ENCODE measurements at regions not wholly inside any gene's neighbourhood (a gene's known extent, or its start where the extent isn't known, plus 50 kb on each side); places are given as distances from the start of the nearest gene placed in this dataset.
"Not testable (repeated sequence)": the region's sequence is repeated elsewhere in the genome, so short reads cannot be mapped to it uniquely, and the experiment has no call there.

DNA sequence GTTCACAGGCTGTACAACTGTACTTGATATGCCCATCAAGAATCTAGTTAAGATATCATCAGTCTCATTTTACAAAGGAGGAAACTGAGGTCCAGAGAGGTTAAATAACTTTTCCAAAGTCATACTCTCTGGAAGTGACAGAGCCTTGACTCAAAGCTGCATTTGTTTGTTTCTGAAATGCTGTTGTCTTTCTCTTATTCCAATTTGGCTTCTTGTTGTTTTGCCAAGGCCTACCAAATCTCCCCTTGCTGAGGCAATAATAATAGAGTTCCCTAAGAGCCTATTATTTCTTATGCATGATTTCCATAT is 79.8 kb upstream of the C12orf71 start:
- Mint-ChIP-seq H3K9me3 (ENCODE audit: unreplicated experiment) (no peaks in the 10 kb centered on the region), H3K4me1 (ENCODE audit: unreplicated experiment) (no peaks in the 10 kb centered on the region), H3K4me3 (ENCODE audit: unreplicated experiment) (no peak overlapping the region), H3K27ac (ENCODE audit: unreplicated experiment) (no peak overlapping the region), H3K27me3 (ENCODE audit: unreplicated experiment) (no peaks in the 10 kb centered on the region), H3K36me3 (ENCODE audit: low read depth, unreplicated experiment) (no peaks in the 10 kb centered on the region)
- DNase-seq (ENCODE audit: low spot score): no peak
- TF ChIP-seq, protein P1, sequence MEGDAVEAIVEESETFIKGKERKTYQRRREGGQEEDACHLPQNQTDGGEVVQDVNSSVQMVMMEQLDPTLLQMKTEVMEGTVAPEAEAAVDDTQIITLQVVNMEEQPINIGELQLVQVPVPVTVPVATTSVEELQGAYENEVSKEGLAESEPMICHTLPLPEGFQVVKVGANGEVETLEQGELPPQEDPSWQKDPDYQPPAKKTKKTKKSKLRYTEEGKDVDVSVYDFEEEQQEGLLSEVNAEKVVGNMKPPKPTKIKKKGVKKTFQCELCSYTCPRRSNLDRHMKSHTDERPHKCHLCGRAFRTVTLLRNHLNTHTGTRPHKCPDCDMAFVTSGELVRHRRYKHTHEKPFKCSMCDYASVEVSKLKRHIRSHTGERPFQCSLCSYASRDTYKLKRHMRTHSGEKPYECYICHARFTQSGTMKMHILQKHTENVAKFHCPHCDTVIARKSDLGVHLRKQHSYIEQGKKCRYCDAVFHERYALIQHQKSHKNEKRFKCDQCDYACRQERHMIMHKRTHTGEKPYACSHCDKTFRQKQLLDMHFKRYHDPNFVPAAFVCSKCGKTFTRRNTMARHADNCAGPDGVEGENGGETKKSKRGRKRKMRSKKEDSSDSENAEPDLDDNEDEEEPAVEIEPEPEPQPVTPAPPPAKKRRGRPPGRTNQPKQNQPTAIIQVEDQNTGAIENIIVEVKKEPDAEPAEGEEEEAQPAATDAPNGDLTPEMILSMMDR (IDR thresholded peaks at IDR 0.05; ENCODE audit: unreplicated experiment): no peak

DNA sequence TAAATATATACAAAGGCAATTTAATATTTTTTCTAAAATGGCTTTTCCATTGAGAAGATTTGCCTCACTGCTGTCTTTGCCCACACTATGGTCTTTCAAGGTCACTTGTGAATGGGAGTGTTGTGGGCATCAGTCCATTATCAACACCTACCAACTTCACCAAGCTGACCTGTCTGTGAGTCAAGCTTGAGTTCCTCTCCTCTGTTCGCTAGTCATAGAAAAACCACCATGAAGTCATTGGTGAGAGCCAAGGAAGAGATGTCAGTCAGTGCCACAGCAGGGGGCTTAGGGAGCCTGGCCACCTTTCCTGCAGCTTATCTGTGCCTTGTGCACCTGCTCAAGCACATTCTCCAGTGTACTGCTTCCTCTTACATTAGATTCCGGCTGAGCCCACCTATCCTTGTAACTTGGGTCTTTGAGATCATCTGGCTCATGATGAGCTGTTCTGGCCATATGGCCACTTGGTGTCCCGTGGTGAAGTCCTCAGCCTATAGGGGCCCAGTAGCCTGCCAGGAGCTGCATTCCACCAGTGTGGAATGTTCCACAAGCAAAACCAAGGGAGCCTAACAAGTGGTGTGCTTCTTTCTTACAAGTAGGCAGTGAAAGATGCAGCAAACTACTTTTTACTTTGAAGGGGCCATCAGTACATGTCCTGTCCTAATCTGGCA is 80.8 kb upstream of the C12orf71 start:
- Mint-ChIP-seq H3K4me1 (ENCODE audit: unreplicated experiment) (no peaks in the 10 kb centered on the region), H3K9me3 (ENCODE audit: unreplicated experiment) (no peaks in the 10 kb centered on the region), H3K4me3 (ENCODE audit: unreplicated experiment) (no peak overlapping the region), H3K27ac (ENCODE audit: unreplicated experiment) (no peak overlapping the region), H3K27me3 (ENCODE audit: unreplicated experiment) (no peaks in the 10 kb centered on the region), H3K36me3 (ENCODE audit: low read depth, unreplicated experiment) (no peaks in the 10 kb centered on the region)
- TF ChIP-seq, protein P1 (IDR thresholded peaks at IDR 0.05; ENCODE audit: unreplicated experiment): no peak
- no peak for DNase-seq (ENCODE audit: low spot score)

DNA sequence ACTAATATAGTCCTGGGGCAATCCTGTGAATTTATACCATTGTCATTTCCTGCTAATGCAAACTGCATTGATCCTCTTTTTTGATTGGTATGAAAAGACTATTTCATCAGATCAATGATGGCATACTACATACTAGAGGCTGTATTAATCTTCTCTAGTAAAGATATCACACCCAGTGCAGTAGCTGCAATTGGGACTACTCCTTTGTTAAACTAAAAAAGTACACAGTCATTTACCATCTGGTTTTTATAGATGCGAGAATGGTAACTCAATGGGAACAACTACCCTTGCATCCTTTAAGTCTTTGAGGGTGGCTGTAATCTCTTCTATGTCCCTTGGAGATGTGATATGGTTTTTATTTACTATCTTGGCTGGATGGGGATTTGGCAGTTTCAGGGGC is 80.2 kb upstream of the STK38L start:
- no peaks in the 10 kb centered on the region for H3K9me3 Mint-ChIP-seq (ENCODE audit: unreplicated experiment)
- H3K27me3 Mint-ChIP-seq (ENCODE audit: unreplicated experiment): no peaks in the 10 kb centered on the region
- no peak overlapping the region for H3K27ac Mint-ChIP-seq (ENCODE audit: unreplicated experiment)
- no peaks in the 10 kb centered on the region for H3K4me1 Mint-ChIP-seq (ENCODE audit: unreplicated experiment)
- H3K36me3 Mint-ChIP-seq (ENCODE audit: low read depth, unreplicated experiment): no peaks in the 10 kb centered on the region
- H3K4me3 Mint-ChIP-seq (ENCODE audit: unreplicated experiment): no peak overlapping the region
- DNase-seq (ENCODE audit: low spot score): no peak
- TF ChIP-seq, protein P1 (IDR thresholded peaks at IDR 0.05; ENCODE audit: unreplicated experiment): no peak

DNA sequence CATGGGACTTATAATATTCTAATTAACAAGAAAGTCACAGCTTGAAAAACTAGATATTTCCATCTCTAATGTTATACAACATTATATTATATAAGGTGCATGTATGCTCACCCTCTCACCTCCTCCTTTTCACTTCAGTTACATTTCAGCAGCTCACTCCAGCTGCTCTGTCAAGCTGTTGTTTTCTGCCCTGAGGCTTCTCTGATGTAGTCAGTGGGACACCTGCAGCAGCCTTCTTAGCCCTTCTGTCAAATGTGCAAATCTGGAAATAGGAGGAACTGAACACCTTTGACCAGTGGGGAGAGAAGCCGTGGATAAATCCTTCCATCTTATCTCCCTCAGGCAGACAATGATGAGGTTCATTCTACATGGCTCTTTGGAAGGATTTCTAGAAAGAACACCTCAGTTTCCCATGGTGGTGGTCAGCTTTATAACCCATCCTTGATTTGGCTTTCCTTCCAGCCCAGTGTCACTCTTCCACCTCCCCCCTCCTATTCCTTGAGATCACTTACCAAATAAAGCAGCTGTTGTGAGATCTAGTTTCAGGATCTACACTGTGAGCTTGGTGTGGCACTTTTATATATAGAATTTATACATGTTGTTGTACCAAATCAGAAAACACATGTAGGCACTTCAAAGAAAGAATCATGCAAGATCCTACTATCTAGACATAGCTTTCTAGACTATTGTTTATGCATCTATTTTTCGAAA is 79.6 kb upstream of the STK38L start:
- no peaks in the 10 kb centered on the region for H3K27me3 Mint-ChIP-seq (ENCODE audit: unreplicated experiment)
- H3K4me3 Mint-ChIP-seq (ENCODE audit: unreplicated experiment): no peak overlapping the region
- no peaks in the 10 kb centered on the region for H3K36me3 Mint-ChIP-seq (ENCODE audit: low read depth, unreplicated experiment)
- no peak overlapping the region for H3K27ac Mint-ChIP-seq (ENCODE audit: unreplicated experiment)
- TF ChIP-seq, protein P1 (IDR thresholded peaks at IDR 0.05; ENCODE audit: unreplicated experiment): no peak
- H3K4me1 Mint-ChIP-seq (ENCODE audit: unreplicated experiment): no peaks in the 10 kb centered on the region
- no peak for DNase-seq (ENCODE audit: low spot score)
- H3K9me3 Mint-ChIP-seq (ENCODE audit: unreplicated experiment): no peaks in the 10 kb centered on the region

DNA sequence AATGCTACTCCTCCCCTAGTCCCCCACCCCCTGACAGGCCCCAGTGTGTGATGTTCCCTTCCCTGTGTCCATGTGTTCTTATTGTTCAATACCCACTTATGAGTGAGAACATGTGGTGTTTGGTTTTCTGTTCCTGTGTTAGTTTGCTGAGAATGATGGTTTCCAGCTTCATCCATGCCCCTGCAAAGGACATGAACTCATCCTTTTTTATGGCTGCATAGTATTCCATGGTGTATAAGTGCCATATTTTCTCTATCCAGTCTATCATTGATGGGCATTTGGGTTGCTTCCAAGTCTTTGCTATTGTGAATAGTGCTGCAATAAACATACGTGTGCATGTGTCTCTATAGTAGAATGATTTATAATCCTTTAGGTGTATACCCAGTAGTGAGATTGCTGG is 78.1 kb upstream of the STK38L start:
- H3K9me3 Mint-ChIP-seq (ENCODE audit: unreplicated experiment); H3K36me3 Mint-ChIP-seq (ENCODE audit: low read depth, unreplicated experiment); H3K27ac Mint-ChIP-seq (ENCODE audit: unreplicated experiment); H3K27me3 Mint-ChIP-seq (ENCODE audit: unreplicated experiment); H3K4me3 Mint-ChIP-seq (ENCODE audit: unreplicated experiment); DNase-seq (ENCODE audit: low spot score); H3K4me1 Mint-ChIP-seq (ENCODE audit: unreplicated experiment): not testable (repeated sequence)

DNA sequence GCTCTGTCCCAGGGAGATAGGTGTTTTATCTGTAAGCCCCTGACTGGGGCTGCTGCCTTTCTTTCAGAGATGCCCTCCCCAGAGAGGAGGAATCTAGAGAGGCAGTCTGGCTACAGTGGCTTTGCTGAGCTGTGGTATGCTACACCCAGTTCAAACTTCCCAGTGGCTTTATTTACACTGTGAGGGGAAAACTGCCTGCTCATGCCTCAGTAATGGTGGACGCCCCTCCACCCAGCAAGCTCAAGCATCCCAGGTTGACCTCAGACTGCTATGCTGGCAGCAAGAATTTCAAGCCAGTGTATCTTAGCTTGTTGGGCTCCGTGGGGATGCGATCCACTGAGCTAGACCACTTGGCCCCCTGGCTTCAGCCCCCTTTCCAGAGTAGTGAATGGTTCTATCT is 72.6 kb upstream of the STK38L start:
- H3K27ac Mint-ChIP-seq (ENCODE audit: unreplicated experiment); DNase-seq (ENCODE audit: low spot score); H3K4me3 Mint-ChIP-seq (ENCODE audit: unreplicated experiment); H3K4me1 Mint-ChIP-seq (ENCODE audit: unreplicated experiment); H3K9me3 Mint-ChIP-seq (ENCODE audit: unreplicated experiment); H3K27me3 Mint-ChIP-seq (ENCODE audit: unreplicated experiment); H3K36me3 Mint-ChIP-seq (ENCODE audit: low read depth, unreplicated experiment): not testable (repeated sequence)

All from endothelial cell (in vitro differentiated cells).